ENCODE measurements at regions not wholly inside any gene's neighbourhood (a gene's known extent, or its start where the extent isn't known, plus 50 kb on each side); places are given as distances from the start of the nearest gene placed in this dataset.

- H3K9me3 ChIP-seq (ENCODE audit: control insufficient read depth, insufficient read depth, low read length): no peaks in the 10 kb centered on the region
- no peaks in the 10 kb centered on the region for H3K4me1 ChIP-seq (ENCODE audit: insufficient read depth, low read length)
- H3K9ac ChIP-seq (ENCODE audit: low read depth, low read length): no peak overlapping the region
- H3K36me3 ChIP-seq (ENCODE audit: insufficient read depth, low read length): no peaks in the 10 kb centered on the region
Measured at GRCh38 chr11:134576286-134576685, 164.2 kb upstream of the B3GAT1 start.

- Histone ChIP-seq H3K36me3 (ENCODE audit: insufficient read depth, low read length) (no peaks in the 10 kb centered on the region), H3K4me1 (ENCODE audit: insufficient read depth, low read length) (no peaks in the 10 kb centered on the region), H3K9ac (ENCODE audit: low read depth, low read length) (no peak overlapping the region), H3K9me3 (ENCODE audit: control insufficient read depth, insufficient read depth, low read length) (no peaks in the 10 kb centered on the region)
Measured at GRCh38 chr11:134575504-134576230, 163.6 kb upstream of the B3GAT1 start.

GRCh38 chr11:134574947-134575346 is 162.9 kb upstream of the B3GAT1 start:
- Histone ChIP-seq H3K36me3 (ENCODE audit: insufficient read depth, low read length) (no peaks in the 10 kb centered on the region), H3K4me1 (ENCODE audit: insufficient read depth, low read length) (no peaks in the 10 kb centered on the region), H3K9ac (ENCODE audit: low read depth, low read length) (no peak overlapping the region), H3K9me3 (ENCODE audit: control insufficient read depth, insufficient read depth, low read length) (no peaks in the 10 kb centered on the region)

DNA sequence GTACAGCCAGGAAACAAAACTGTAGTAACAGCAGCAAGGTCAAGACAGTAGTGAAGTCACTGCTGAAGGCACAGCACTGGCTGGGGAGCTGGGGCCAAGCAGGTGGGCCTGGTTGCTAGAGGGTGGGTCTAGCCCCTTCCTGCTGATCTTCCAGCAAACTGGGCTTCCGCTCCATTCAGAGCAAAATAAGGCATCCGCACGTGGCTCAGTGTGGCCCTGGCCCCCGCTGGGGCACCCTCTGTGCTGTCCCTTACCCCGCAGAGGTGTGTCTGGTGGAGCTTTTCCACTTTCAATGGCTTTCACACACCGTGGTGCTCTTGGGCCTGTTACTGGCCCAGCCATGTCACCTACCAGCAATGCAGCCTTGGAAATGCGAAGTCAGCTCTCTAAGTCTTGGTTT is 162.4 kb upstream of the B3GAT1 start:
- Histone ChIP-seq H3K36me3 (ENCODE audit: insufficient read depth, low read length) (no peaks in the 10 kb centered on the region), H3K9ac (ENCODE audit: low read depth, low read length) (no peak overlapping the region), H3K4me1 (ENCODE audit: insufficient read depth, low read length) (no peaks in the 10 kb centered on the region), H3K9me3 (ENCODE audit: control insufficient read depth, insufficient read depth, low read length) (no peaks in the 10 kb centered on the region)

- no peaks in the 10 kb centered on the region for H3K9me3 ChIP-seq (ENCODE audit: control insufficient read depth, insufficient read depth, low read length)
- no peak overlapping the region for H3K9ac ChIP-seq (ENCODE audit: low read depth, low read length)
- H3K36me3 ChIP-seq (ENCODE audit: insufficient read depth, low read length): no peaks in the 10 kb centered on the region
- H3K4me1 ChIP-seq (ENCODE audit: insufficient read depth, low read length): no peaks in the 10 kb centered on the region
Measured at GRCh38 chr11:134573857-134574256, 161.8 kb upstream of the B3GAT1 start.

- Histone ChIP-seq H3K9ac (ENCODE audit: low read depth, low read length) (no peak overlapping the region), H3K36me3 (ENCODE audit: insufficient read depth, low read length) (no peaks in the 10 kb centered on the region), H3K9me3 (ENCODE audit: control insufficient read depth, insufficient read depth, low read length) (no peaks in the 10 kb centered on the region), H3K4me1 (ENCODE audit: insufficient read depth, low read length) (no peaks in the 10 kb centered on the region)
Measured at GRCh38 chr11:134572741-134573675, 161.0 kb upstream of the B3GAT1 start.

- Histone ChIP-seq H3K36me3 (ENCODE audit: insufficient read depth, low read length) (no peaks in the 10 kb centered on the region), H3K9me3 (ENCODE audit: control insufficient read depth, insufficient read depth, low read length) (no peaks in the 10 kb centered on the region), H3K9ac (ENCODE audit: low read depth, low read length) (no peak overlapping the region), H3K4me1 (ENCODE audit: insufficient read depth, low read length) (no peaks in the 10 kb centered on the region)
Measured at GRCh38 chr11:134571301-134571700, 159.3 kb upstream of the B3GAT1 start.

DNA sequence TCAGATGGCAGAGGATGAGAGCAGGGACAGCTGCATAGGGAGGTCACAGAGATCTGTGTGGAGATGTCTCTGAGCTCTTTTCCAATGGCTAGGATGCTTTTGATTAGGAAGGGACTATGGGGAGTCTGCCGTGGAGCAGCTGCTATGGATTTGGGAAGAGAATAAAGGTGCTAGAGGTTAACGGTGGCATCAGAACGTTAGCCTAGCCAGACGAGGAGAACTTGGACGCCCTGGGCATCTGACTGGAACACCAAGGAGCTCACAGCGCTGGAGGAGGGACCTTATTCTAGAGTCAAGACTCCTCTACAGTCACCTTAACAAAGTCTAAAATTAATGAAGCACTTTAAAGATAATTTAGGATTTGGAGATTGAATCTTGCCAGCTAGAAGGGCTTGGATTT is 157.2 kb upstream of the B3GAT1 start:
- Histone ChIP-seq H3K9ac (ENCODE audit: low read depth, low read length) (no peak overlapping the region), H3K36me3 (ENCODE audit: insufficient read depth, low read length) (no peaks in the 10 kb centered on the region), H3K4me1 (ENCODE audit: insufficient read depth, low read length) (no peaks in the 10 kb centered on the region), H3K9me3 (ENCODE audit: control insufficient read depth, insufficient read depth, low read length) (no peaks in the 10 kb centered on the region)

- Histone ChIP-seq H3K36me3 (ENCODE audit: insufficient read depth, low read length) (no peaks in the 10 kb centered on the region), H3K9ac (ENCODE audit: low read depth, low read length) (no peak overlapping the region), H3K4me1 (ENCODE audit: insufficient read depth, low read length) (0 out of 2 replicates have a peak, but pooled peaks cover 7% of the 10 kb centered on the region), H3K9me3 (ENCODE audit: control insufficient read depth, insufficient read depth, low read length) (no peaks in the 10 kb centered on the region)
Measured at GRCh38 chr11:134566311-134566710, 154.3 kb upstream of the B3GAT1 start.

DNA sequence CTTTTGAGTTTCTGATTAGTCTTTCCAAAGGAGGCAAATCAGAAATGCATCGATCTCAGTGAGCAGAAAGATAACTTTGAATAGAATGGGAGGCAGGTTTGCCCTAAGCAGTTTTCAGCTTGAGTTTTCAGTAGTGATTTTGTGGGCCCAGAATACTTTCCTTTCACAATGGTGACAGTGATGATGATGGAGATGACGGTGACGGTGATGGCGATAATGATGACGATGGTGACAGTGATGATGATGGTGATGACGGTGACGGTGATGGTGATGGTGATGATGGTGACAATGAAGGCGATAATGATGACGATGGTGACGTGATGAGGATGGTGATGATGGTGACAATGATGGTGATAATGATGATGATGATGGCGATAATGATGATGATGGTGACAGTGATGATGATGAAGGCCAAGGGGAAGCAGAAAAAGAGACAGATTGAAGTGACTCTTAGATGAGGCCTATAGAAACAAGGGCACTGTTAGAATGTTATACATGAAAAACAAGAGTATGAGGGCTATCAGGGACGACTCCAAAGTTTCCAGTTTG is 153.4 kb upstream of the B3GAT1 start:
- H3K4me1 ChIP-seq (ENCODE audit: insufficient read depth, low read length): peaks cover 12% of the 10 kb centered on the region; the same call in 1 of the 2 replicates
- H3K9ac ChIP-seq (ENCODE audit: low read depth, low read length): no peak overlapping the region
- H3K9me3 ChIP-seq (ENCODE audit: control insufficient read depth, insufficient read depth, low read length): no peaks in the 10 kb centered on the region
- H3K36me3 ChIP-seq (ENCODE audit: insufficient read depth, low read length): no peaks in the 10 kb centered on the region

- H3K36me3 ChIP-seq (ENCODE audit: insufficient read depth, low read length): no peaks in the 10 kb centered on the region
Measured at GRCh38 chr11:134564472-134565200, 152.6 kb upstream of the B3GAT1 start.

GRCh38 chr11:134562941-134563471 is 151.0 kb upstream of the B3GAT1 start:
- H3K9me3 ChIP-seq (ENCODE audit: control insufficient read depth, insufficient read depth, low read length): no peaks in the 10 kb centered on the region
- no peak overlapping the region for H3K9ac ChIP-seq (ENCODE audit: low read depth, low read length)
- H3K4me1 ChIP-seq (ENCODE audit: insufficient read depth, low read length): peaks cover 12% of the 10 kb centered on the region; the same call in 1 of the 2 replicates
- no peaks in the 10 kb centered on the region for H3K36me3 ChIP-seq (ENCODE audit: insufficient read depth, low read length)

More at GRCh38 chr11:134564472-134565200, 152.6 kb upstream of the B3GAT1 start:
- Histone ChIP-seq H3K4me1 (ENCODE audit: insufficient read depth, low read length) (peaks cover 12% of the 10 kb centered on the region; the same call in 1 of the 2 replicates), H3K9me3 (ENCODE audit: control insufficient read depth, insufficient read depth, low read length) (no peaks in the 10 kb centered on the region), H3K9ac (ENCODE audit: low read depth, low read length) (no peak overlapping the region)

- Histone ChIP-seq H3K36me3 (ENCODE audit: insufficient read depth, low read length) (no peaks in the 10 kb centered on the region), H3K4me1 (ENCODE audit: insufficient read depth, low read length) (peaks cover 12% of the 10 kb centered on the region; the same call in 1 of the 2 replicates), H3K9ac (ENCODE audit: low read depth, low read length) (no peak overlapping the region), H3K9me3 (ENCODE audit: control insufficient read depth, insufficient read depth, low read length) (no peaks in the 10 kb centered on the region)
Measured at GRCh38 chr11:134562196-134562595, 150.2 kb upstream of the B3GAT1 start.

DNA sequence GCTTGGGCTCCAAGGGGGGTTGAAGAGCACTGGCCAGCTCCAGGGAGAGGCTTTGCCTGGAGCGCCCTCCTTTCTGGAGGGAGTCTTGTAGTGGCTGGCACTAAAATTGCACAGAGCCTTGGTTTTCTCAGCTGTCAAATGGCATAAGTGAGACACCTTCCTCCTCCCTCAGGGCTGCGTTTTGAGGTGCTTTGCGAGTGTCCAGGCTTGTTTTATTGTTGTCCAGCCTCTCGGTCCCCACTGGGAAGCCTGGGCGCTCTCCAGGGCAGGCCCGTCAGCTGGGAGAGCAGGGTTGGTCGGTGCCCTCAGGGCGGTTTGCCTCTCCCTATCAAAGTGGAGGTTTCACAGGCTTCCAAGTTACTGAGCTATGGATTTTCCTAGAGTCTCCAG is 149.3 kb upstream of the B3GAT1 start:
- H3K4me1 ChIP-seq (ENCODE audit: insufficient read depth, low read length): peaks cover 12% of the 10 kb centered on the region; the same call in 1 of the 2 replicates
- no peak overlapping the region for H3K9ac ChIP-seq (ENCODE audit: low read depth, low read length)
- no peaks in the 10 kb centered on the region for H3K9me3 ChIP-seq (ENCODE audit: control insufficient read depth, insufficient read depth, low read length)
- no peaks in the 10 kb centered on the region for H3K36me3 ChIP-seq (ENCODE audit: insufficient read depth, low read length)

All from ES-I3 (cell line).